ENCODE measurements at regions not wholly inside any gene's neighbourhood (a gene's known extent, or its start where the extent isn't known, plus 50 kb on each side); places are given as distances from the start of the nearest gene placed in this dataset.

DNA sequence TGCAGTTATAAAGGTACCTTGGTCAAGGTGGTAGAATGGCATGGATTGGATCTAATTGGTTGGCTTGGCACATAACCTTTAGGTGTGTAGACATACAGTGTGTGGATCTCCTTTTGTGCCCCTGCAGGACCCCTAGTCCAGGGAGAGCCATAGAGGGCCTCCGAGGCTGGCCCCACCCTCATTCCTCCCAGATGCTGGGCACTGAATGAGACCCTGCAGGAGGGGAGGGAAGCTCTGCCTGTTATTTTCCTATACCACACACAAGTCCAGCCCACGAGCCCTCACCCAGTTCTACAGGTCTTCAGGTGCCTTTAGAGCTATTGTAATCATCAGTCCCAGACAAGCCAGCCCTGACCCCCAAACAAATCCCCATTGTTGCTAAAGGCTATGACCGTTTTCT lies 58.9 kb downstream of the KCNF1 start:
- Histone ChIP-seq H3K27ac (ENCODE audit: low read depth, low read length) (no peak overlapping the region), H2BK15ac (ENCODE audit: low read length) (no peak overlapping the region), H3K9ac (replicated peaks in 1 of 4; ENCODE audit: extremely low read depth in 1 of 4, low read depth in 3 of 4, low read length in 3 of 4) (no peak overlapping the region), H2BK5ac (ENCODE audit: low read depth, low read length) (no peak overlapping the region), H3K79me2 (ENCODE audit: control insufficient read depth in 1 of 2, insufficient read depth in 2 of 2, low read length in 2 of 2) (no peaks in the 10 kb centered on the region), H3K18ac (ENCODE audit: extremely low read depth, low read length) (no peak overlapping the region), H2AK5ac (ENCODE audit: low read depth, low read length) (no peak overlapping the region), H3K4me2 (ENCODE audit: insufficient read depth in 1 of 2, low read depth in 2 of 2, low read length in 2 of 2) (no peak overlapping the region), H3K4me3 (ENCODE audit: extremely low read depth in 1 of 4, insufficient read depth in 2 of 4, low read depth in 3 of 4, low read length in 4 of 4) (no peak overlapping the region), H3K36me3 (ENCODE audit: control insufficient read depth in 2 of 4, insufficient read depth in 4 of 4, low read length in 3 of 4) (no peaks in the 10 kb centered on the region), H4K8ac (ENCODE audit: extremely low read depth, insufficient read depth, low read length) (no peak overlapping the region), H2BK120ac (replicated peaks; ENCODE audit: low read depth, low read length) (no peak overlapping the region), H4K91ac (replicated peaks; ENCODE audit: insufficient read length, low read length) (no peak overlapping the region), H3K4ac (replicated peaks; ENCODE audit: insufficient read length, low read depth, low read length) (no peak overlapping the region), H3K23me2 (ENCODE audit: low read depth, low read length) (no peaks in the 10 kb centered on the region), H3K14ac (ENCODE audit: insufficient read length) (no peak overlapping the region), H3K23ac (ENCODE audit: insufficient read length) (no peak overlapping the region), H3K79me1 (ENCODE audit: low read depth, low read length) (no peaks in the 10 kb centered on the region), H4K20me1 (replicated peaks in 1 of 2; ENCODE audit: control insufficient read depth in 1 of 2, insufficient read depth in 2 of 2, low read length in 2 of 2) (no peaks in the 10 kb centered on the region), H3K56ac (replicated peaks; ENCODE audit: insufficient read length, low read depth, low read length) (no peak overlapping the region), H2BK12ac (ENCODE audit: low read depth, low read length) (no peak overlapping the region), H3K27me3 (replicated peaks in 1 of 4; ENCODE audit: control insufficient read depth in 3 of 4, extremely low read depth in 1 of 4, insufficient read depth in 3 of 4, low read length in 3 of 4) (0 out of 7 replicates have a peak, but pooled peaks cover 0 to 2% (median under 1%) of the 10 kb centered on the region in 4 experiments), H2BK20ac (ENCODE audit: low read length) (no peak overlapping the region), H3K4me1 (replicated peaks in 1 of 4; ENCODE audit: control insufficient read depth in 3 of 4, insufficient read depth in 4 of 4, low read length in 3 of 4) (peaks cover 0 to 9% (median 0%) of the 10 kb centered on the region in 4 experiments; a peak in 4 of 7 replicates), H2AFZ (ENCODE audit: low read length) (no peak overlapping the region), H4K5ac (ENCODE audit: insufficient read length, low read depth, low read length) (no peak overlapping the region), H3K9me3 (ENCODE audit: insufficient read depth in 2 of 2, low read depth in 1 of 2, low read length in 1 of 2) (no peaks in the 10 kb centered on the region)
- POLR2A ChIA-PET (ENCODE audit: partially characterized antibody), result no interaction called here
- 51% methylated on average over 3 of the region's 3 CpGs; no CpG with 5 or more reads in 1 of the 2 experiments for WGBS, 2 experiments (ENCODE audit: extremely low coverage in 1 of 2, insufficient coverage in 1 of 2, insufficient read length in 1 of 2, insufficient replicate concordance in 2 of 2, low coverage in 1 of 2, low lambda C conversion rate in 2 of 2, missing lambda C conversion rate in 1 of 2)
- FAIRE-seq (no peak), DNase-seq (ENCODE audit: low read depth in 1 of 2, low spot score in 2 of 2) (no peak)
- CTCF ChIA-PET (ENCODE audit: partially characterized antibody), result interaction anchor here (0.6 to 2.6 kb wide), 6 partner anchors 9 to 162 kb away, joined by 3 to 10 read pairs (median 6); partner anchors contain the start of gene KCNF1
- TF ChIP-seq SP4 (IDR thresholded peaks at IDR 0.05; ENCODE audit: low read length) (no peak), KDM1A (IDR thresholded peaks at IDR 0.05; ENCODE audit: borderline replicate concordance, low read length) (no peak)

Measured in H1 (cell line).